HG03095 (cell line): ENCODE measurements at regions not wholly inside any gene's neighbourhood (a gene's known extent, or its start where the extent isn't known, plus 50 kb on each side); places are given as distances from the start of the nearest gene placed in this dataset.
"Not testable (repeated sequence)": the region's sequence is repeated elsewhere in the genome, so short reads cannot be mapped to it uniquely, and the experiment has no call there.

Source experiments
- ATAC-seq: cut with Tn5 transposase; IDR thresholded peaks from one replicate; pipeline ENCODE4 v1.9.1; 2021; ENCODE audit warnings: moderate library complexity; ENCODE audit not compliant: unreplicated experiment

DNA sequence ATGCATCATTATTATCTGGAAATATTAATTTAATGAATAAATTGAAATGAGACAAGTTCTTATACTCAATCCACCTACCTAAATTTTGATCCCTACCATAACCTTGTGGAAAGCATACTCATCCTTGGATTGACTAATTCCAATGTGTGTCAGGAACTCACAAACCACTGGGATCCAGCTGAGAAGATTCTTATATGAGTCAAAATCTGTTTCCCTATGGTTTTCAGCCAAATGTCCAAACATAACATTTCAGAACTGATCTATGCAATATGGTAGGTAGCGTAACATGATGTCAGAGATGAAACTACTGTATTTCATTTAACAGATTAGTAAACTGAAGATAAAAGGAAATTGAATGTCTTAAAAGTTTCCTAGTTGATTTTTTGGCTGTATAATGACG, 250.0 kb downstream of the PLOD2 start:
- no peak for ATAC-seq

DNA sequence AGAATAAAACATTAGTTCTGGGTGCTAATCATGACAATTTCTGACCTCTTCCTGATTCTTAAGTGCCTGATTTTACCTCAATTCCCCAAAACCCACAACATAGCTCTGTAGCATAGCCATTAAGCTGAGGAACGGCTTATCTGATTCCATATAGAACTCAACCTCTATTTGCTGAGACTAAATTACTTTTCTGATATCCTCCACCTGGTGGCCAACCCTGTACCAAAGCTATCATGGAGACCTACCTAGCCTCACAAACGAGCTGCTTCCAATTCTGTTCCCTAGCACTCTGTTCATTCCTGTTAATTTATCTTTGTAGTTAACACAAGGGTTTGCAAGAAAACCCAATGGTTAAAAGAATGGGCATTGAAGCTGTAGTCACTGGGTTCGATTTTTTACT, 245.2 kb downstream of the PLOD2 start:
- ATAC-seq: no peak

GRCh38 chr3:145927736-145928135, 233.2 kb downstream of the PLOD2 start:
- ATAC-seq: not testable (repeated sequence)

DNA sequence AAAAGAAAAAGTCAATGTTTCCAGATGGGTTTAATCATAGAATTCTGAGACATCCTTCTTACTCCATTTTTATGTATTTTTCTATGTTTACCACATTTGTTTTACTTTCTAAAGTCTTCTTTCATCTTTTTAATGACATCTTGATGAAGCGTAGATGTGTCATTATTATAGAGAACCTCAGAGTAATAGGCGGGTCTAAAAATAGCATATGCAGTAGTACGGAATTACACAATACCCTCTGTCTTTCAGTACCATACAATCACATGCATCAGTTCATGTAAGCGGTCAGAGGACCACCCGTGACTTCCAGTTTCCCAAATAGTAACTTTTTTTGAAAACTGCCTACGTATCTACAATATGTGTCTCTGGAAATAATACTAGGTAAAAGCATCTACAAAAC, 224.0 kb downstream of the PLOD2 start:
- no peak for ATAC-seq

DNA sequence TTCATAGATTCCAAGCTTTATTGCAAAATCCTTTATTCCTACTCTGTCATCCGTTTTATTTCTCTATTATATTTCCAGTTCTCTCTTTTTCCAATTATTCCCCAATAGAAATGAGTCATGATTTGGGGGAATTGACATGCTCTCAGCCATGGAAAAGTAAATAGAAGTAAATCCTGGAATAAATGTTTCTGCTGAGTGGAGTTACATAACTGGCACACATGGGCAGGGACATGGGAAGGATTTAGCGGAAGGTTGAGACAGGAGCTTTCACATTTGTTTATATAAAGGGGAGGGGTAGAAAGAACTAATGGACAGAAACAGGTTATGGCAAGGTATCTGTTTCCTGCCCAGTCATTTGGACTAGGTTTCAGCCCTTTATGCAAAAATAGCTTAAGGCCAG, 221.6 kb downstream of the PLOD2 start:
- ATAC-seq: no peak

DNA sequence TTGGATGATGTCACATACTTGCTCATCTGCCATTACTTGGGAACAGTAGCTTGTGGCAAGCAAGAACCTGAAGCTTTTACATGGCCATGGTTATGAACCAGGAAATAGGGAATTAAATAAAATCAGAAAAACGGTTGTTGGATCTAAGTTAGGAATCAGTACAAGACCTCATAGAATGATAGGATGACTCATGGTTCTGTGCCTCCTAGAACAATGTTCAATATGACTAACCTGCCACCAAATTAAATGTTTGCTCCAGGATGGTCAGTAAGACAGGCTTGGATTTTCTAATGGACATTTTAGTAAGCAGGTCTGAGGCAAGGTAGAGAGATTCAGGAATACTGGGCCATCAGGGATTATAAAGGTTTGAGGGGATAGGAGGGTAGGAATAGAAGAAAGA, 218.9 kb downstream of the PLOD2 start:
- ATAC-seq: no peak

DNA sequence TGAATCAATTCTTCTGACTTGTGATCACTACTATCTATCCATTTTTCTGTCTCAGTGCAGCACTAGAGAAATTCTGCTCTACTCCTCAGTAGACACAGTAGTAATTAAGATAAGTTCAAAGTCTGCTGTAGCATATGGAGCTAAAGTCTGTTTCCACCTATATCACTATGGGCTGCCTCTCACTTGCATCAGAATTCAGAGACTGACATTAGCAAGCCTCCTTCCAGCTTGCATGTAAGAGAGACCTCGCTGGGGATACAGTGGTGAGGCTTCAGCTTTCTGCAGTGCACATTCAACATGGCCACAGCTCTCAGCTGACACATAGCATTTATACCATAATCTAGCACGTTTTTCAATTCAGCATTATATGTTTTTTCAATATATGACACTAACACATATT, 217.0 kb downstream of the PLOD2 start:
- no peak for ATAC-seq

DNA sequence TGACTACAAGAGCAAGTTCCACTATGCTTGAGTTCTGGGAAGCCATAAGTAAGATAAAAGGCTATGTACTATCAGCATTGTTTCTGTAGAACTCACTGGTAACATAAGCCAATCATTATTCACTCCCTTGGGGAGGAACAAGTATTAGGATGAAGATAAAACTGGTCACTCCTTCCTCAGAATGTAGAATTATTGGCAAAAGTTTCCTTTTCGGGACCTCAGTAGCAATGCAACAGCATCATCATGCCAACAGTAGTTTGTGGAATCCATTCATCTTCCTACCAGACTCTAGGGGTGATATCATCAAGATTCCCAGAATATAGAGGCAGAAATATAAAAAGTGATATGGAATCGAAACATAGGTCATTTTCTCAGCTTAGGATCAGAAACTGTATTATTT, 209.5 kb downstream of the PLOD2 start:
- ATAC-seq: no peak

- ATAC-seq: no peak
These were observed 208.4 kb downstream of the PLOD2 start for GRCh38 chr3:145952536-145952935.

DNA sequence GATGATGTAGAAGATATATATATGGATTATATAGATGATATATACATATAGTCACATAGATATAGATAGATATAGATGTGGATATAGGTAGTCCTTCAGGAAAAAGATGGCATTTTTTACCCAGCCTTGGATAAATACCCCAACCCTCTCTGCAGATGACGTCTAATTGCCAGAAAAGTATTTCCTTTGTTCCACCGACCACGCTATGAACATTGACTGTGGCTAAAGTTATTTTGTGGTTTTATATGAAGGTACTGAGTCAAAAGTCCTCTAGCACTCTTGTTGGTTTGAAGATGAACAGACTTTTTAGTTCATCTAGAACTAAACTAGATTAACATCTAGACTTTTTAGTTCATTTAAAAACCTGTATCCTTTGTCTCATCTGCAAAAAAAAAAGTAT, 207.7 kb downstream of the PLOD2 start:
- no peak for ATAC-seq

GRCh38 chr3:145959457-145960088, 201.4 kb downstream of the PLOD2 start:
- no peak for ATAC-seq

GRCh38 chr3:145963111-145963510, 197.9 kb downstream of the PLOD2 start:
- no peak for ATAC-seq

DNA sequence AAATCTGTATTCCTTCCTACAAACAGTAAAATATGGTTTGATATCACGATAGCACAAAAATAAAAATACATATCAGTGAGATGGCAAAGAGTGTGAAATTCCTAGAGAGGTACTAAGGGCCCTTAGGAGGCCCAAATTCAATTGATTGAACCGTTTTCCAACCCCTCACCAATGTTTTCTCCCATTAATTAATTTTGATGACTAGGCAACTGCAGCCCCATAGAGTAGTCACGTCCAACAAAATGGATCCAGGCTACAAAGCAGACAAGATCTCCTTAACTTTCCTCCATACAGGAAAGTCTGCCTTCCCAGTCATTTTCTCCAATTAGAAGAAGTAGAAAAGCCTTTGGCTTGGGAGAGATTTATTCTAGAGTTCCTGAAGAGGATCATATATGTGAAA, 193.9 kb downstream of the PLOD2 start:
- no peak for ATAC-seq

GRCh38 chr3:145971186-145971585, 189.8 kb downstream of the PLOD2 start:
- no peak for ATAC-seq

DNA sequence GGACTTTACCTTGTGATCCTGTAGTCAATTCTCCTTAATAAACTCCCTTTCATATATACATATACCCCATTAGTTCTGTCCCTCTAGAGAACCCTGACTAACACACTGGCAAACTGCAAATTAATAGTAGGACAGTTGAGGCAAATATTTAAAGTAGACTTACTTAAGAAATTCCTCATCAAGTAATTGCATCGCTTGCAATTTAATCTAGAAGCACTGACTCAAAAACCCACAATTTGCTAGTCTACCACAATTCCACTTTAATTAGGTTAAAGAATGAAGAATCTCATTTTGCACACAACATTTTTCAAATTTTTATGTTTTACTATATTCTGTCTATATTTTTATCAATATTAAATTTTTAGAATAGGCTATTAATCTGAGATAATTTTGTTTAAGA, 188.1 kb downstream of the PLOD2 start:
- no peak for ATAC-seq

DNA sequence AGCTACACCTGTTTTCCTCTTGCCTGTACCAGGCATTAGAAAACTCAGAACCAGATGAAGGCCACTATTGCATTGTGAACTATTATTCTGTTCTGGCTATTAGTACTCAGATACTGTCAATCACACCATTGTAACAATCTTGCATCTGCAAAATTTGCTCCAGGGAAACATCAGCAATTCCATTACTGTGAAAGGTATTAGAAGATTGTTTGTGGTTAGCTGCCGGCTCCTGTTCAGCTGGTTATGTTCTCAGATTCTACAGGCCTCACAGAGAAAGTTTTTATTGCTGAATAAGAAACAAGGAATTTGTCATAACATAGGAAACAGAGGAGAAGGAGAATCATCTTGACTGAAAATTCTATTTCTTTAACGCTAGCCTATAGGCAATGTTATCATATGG, 179.9 kb downstream of the PLOD2 start:
- no peak for ATAC-seq

- no peak for ATAC-seq
These were observed 177.9 kb downstream of the PLOD2 start for GRCh38 chr3:145983101-145983500.
